BE2C (cell line): ENCODE measurements at regions not wholly inside any gene's neighbourhood (a gene's known extent, or its start where the extent isn't known, plus 50 kb on each side); places are given as distances from the start of the nearest gene placed in this dataset.
"Not testable (repeated sequence)": the region's sequence is repeated elsewhere in the genome, so short reads cannot be mapped to it uniquely, and the experiment has no call there.

Experiments
- DNase-seq: peaks from one replicate; pipeline ENCODE4 v3.0.0-alpha.2; 2020
- H3K27me3 ChIP-seq: fragments of 250-450 bp; sonication (Bioruptor Pico); 2 replicates; pipeline ENCODE4 v1.5.1; 2020; ENCODE audit warnings: mild to moderate bottlenecking
- H3K36me3 ChIP-seq: fragments of 250-450 bp; sonication (Bioruptor Pico); 2 replicates; pipeline ENCODE4 v1.5.1; 2020; ENCODE audit warnings: mild to moderate bottlenecking
- H3K4me1 ChIP-seq: fragments of 250-450 bp; sonication (Bioruptor Pico); 2 replicates; pipeline ENCODE4 v1.5.1; 2020
- H3K4me3 ChIP-seq: 2 replicates; pipeline ENCODE4 v1.5.1; 2011; ENCODE audit warnings: low read depth, low read length
- H3K9me3 ChIP-seq: fragments of 250-450 bp; sonication (Bioruptor Pico); 2 replicates; pipeline ENCODE4 v1.5.1; 2020
- CTCF ChIP-seq: IDR thresholded peaks from 2 replicates; pipeline ENCODE4 v1.5.1; 2012; ENCODE audit warnings: mild to moderate bottlenecking, low read depth, low read length

- TF ChIP-seq CTCF, result no peak
- no peak for DNase-seq
- Histone ChIP-seq H3K36me3 (no peaks in the 10 kb centered on the region), H3K4me3 (no peak overlapping the region), H3K4me1 (no peaks in the 10 kb centered on the region), H3K9me3 (no peaks in the 10 kb centered on the region), H3K27me3 (no peaks in the 10 kb centered on the region)
Measured at GRCh38 chr15:53189860-53190259, 399.7 kb upstream of the ONECUT1 start.

GRCh38 chr15:53183449-53183848 is 393.3 kb upstream of the ONECUT1 start:
- H3K4me1 ChIP-seq, H3K27me3 ChIP-seq, H3K4me3 ChIP-seq, DNase-seq, H3K36me3 ChIP-seq, H3K9me3 ChIP-seq: not testable (repeated sequence)

GRCh38 chr15:53171571-53171970 is 381.4 kb upstream of the ONECUT1 start:
- H3K27me3 ChIP-seq, result no peaks in the 10 kb centered on the region
- DNase-seq, result no peak
- H3K9me3 ChIP-seq, result no peaks in the 10 kb centered on the region
- H3K4me1 ChIP-seq, result no peaks in the 10 kb centered on the region
- no peaks in the 10 kb centered on the region for H3K36me3 ChIP-seq
- no peak overlapping the region for H3K4me3 ChIP-seq
- no peak for TF ChIP-seq CTCF

- TF ChIP-seq CTCF, result no peak
- Histone ChIP-seq H3K4me3 (no peak overlapping the region), H3K36me3 (no peaks in the 10 kb centered on the region), H3K27me3 (no peaks in the 10 kb centered on the region), H3K4me1 (no peaks in the 10 kb centered on the region), H3K9me3 (no peaks in the 10 kb centered on the region)
- DNase-seq, result no peak
Measured at GRCh38 chr15:53166684-53167201, 376.6 kb upstream of the ONECUT1 start.

- TF ChIP-seq CTCF, result no peak
- Histone ChIP-seq H3K4me3 (no peak overlapping the region), H3K4me1 (no peaks in the 10 kb centered on the region), H3K36me3 (no peaks in the 10 kb centered on the region), H3K9me3 (no peaks in the 10 kb centered on the region), H3K27me3 (no peaks in the 10 kb centered on the region)
- no peak for DNase-seq
Measured at GRCh38 chr15:53165988-53166683, 376.0 kb upstream of the ONECUT1 start.

GRCh38 chr15:53160092-53160704 is 370.1 kb upstream of the ONECUT1 start:
- Histone ChIP-seq H3K4me1 (no peaks in the 10 kb centered on the region), H3K9me3 (no peaks in the 10 kb centered on the region), H3K27me3 (no peaks in the 10 kb centered on the region), H3K4me3 (no peak overlapping the region), H3K36me3 (no peaks in the 10 kb centered on the region)
- TF ChIP-seq CTCF, result no peak
- no peak for DNase-seq
